Calu3 (cell line): ENCODE measurements at regions not wholly inside any gene's neighbourhood (a gene's known extent, or its start where the extent isn't known, plus 50 kb on each side); places are given as distances from the start of the nearest gene placed in this dataset.

Experiments used
- BruUV-seq: library from RNA; stranded (reverse); fragments of 400-500 nt; replicated peaks from 2 replicates; lab custom pipeline; 2021; lab: Mats Ljungman, UMichigan
- CTCF ChIA-PET: fragments of 300-600 bp; sonication (Branson Sonifier 250); formaldehyde crosslinking; loops from one replicate; lab custom pipeline; 2022; ENCODE audit warnings: antibody characterized with exemption; lab: Charles Lee
- DNase-seq: peaks from one replicate; pipeline ENCODE4 v3.0.0; 2022
- H3K27ac Mint-ChIP-seq: one replicate; pipeline ENCODE4 v1.8.0; 2022; ENCODE audit warnings: mixed read lengths; ENCODE audit not compliant: unreplicated experiment
- H3K27me3 Mint-ChIP-seq: one replicate; pipeline ENCODE4 v1.8.0; 2022; ENCODE audit warnings: mixed read lengths; ENCODE audit not compliant: unreplicated experiment
- H3K36me3 Mint-ChIP-seq: one replicate; pipeline ENCODE4 v1.8.0; 2022; ENCODE audit warnings: mild to moderate bottlenecking, moderate library complexity, mixed read lengths; ENCODE audit not compliant: insufficient read depth, unreplicated experiment
- H3K4me1 Mint-ChIP-seq: one replicate; pipeline ENCODE4 v1.8.0; 2022; ENCODE audit warnings: mild to moderate bottlenecking, low read depth, mixed read lengths; ENCODE audit not compliant: unreplicated experiment
- H3K4me3 Mint-ChIP-seq: one replicate; pipeline ENCODE4 v1.8.0; 2022; ENCODE audit warnings: mild to moderate bottlenecking, low read depth, moderate library complexity, mixed read lengths; ENCODE audit not compliant: unreplicated experiment
- H3K9me3 Mint-ChIP-seq: one replicate; pipeline ENCODE4 v1.8.0; 2022; ENCODE audit warnings: low read depth, mixed read lengths; ENCODE audit not compliant: unreplicated experiment
- CTCF ChIP-seq: fragments of 200-600 bp; IDR thresholded peaks from one replicate; pipeline ENCODE4 v1.8.0; 2022; ENCODE audit warnings: antibody characterized with exemption; ENCODE audit not compliant: unreplicated experiment
- intact Hi-C: fragments of 100-400 bp; cut with micrococcal nuclease; formaldehyde crosslinking; loops from one replicate; pipeline ENCODE4 v1.10.0; 2022; ENCODE audit not compliant: unreplicated experiment

DNA sequence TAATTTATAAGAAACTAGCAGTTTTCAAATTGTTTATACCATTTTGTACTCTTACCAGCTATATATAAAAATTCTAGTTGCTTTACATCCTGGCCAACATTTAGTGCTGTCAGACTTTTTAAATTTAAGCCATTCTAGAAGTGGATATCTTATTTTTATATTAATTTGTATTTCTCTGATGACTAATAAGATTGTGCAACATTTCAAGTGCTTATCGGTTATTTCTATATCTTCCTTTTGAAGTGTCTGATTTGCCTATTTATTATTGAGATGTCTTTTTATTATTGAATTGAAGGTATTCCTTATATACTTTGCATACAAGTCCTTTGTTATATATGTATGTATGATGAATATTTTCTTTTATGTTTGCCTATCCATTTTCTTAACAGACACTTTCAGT is 324.0 kb downstream of the ELAVL2 start:
- no peaks in the 10 kb centered on the region for H3K36me3 Mint-ChIP-seq
- no peaks in the 10 kb centered on the region for H3K4me1 Mint-ChIP-seq
- BruUV-seq: no TSS peak
- DNase-seq: no peak
- intact Hi-C loops: no loop called here
- H3K27ac Mint-ChIP-seq: no peak overlapping the region
- no peak for TF ChIP-seq CTCF
- H3K4me3 Mint-ChIP-seq: no peak overlapping the region
- H3K9me3 Mint-ChIP-seq: peaks cover 3% of the 10 kb centered on the region
- no peaks in the 10 kb centered on the region for H3K27me3 Mint-ChIP-seq
- CTCF ChIA-PET: no interaction called here

GRCh38 chr9:23522952-23523351 is 303.1 kb downstream of the ELAVL2 start:
- Mint-ChIP-seq H3K4me1 (no peaks in the 10 kb centered on the region), H3K36me3 (no peaks in the 10 kb centered on the region), H3K9me3 (no peaks in the 10 kb centered on the region), H3K4me3 (no peak overlapping the region), H3K27ac (no peak overlapping the region), H3K27me3 (peaks cover 15% of the 10 kb centered on the region)
- no peak for DNase-seq
- no TSS peak for BruUV-seq
- CTCF ChIA-PET: no interaction called here
- no peak for TF ChIP-seq CTCF
- intact Hi-C loops: no loop called here

DNA sequence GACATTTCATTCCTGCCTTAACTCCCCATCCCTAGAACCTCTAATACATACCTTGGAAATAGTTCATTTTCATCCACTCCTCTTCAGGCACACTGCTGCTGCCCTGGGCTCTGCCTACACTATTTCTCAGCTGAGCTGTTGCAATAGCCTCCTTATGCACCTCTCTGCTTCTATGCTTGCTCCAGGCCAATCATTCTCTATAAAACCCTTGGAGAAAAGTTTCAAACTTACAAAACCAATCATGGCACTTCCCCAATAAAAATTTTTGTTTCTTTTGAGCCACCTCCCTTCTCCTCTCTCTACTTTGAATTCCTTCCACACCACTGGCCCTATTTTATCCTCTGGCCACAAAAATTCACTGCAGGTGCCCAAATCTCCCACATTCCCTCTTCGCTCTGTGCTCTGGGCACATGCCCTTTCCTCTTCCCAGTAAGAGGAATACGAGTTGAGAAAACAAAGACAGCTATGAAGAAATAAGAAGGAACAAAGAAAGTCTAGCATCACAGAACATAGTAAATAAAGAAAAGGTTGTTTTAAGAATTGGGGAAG is 301.4 kb downstream of the ELAVL2 start:
- Mint-ChIP-seq H3K27ac (no peak overlapping the region), H3K9me3 (no peaks in the 10 kb centered on the region), H3K4me1 (no peaks in the 10 kb centered on the region), H3K36me3 (no peaks in the 10 kb centered on the region), H3K27me3 (peaks cover 15% of the 10 kb centered on the region), H3K4me3 (no peak overlapping the region)
- intact Hi-C loops: no loop called here
- TF ChIP-seq CTCF: no peak
- no peak for DNase-seq
- CTCF ChIA-PET: no interaction called here
- no TSS peak for BruUV-seq

- no peak for TF ChIP-seq CTCF
- Mint-ChIP-seq H3K9me3 (peaks cover 2% of the 10 kb centered on the region), H3K27ac (no peak overlapping the region), H3K4me1 (no peaks in the 10 kb centered on the region), H3K4me3 (no peak overlapping the region), H3K36me3 (no peaks in the 10 kb centered on the region), H3K27me3 (peaks cover 15% of the 10 kb centered on the region)
- intact Hi-C loops: no loop called here
- BruUV-seq: no TSS peak
- CTCF ChIA-PET: no interaction called here
- no peak for DNase-seq
Measured at GRCh38 chr9:23526806-23527205, 299.2 kb downstream of the ELAVL2 start.
